ENCODE measurements at regions not wholly inside any gene's neighbourhood (a gene's known extent, or its start where the extent isn't known, plus 50 kb on each side); places are given as distances from the start of the nearest gene placed in this dataset.

DNA sequence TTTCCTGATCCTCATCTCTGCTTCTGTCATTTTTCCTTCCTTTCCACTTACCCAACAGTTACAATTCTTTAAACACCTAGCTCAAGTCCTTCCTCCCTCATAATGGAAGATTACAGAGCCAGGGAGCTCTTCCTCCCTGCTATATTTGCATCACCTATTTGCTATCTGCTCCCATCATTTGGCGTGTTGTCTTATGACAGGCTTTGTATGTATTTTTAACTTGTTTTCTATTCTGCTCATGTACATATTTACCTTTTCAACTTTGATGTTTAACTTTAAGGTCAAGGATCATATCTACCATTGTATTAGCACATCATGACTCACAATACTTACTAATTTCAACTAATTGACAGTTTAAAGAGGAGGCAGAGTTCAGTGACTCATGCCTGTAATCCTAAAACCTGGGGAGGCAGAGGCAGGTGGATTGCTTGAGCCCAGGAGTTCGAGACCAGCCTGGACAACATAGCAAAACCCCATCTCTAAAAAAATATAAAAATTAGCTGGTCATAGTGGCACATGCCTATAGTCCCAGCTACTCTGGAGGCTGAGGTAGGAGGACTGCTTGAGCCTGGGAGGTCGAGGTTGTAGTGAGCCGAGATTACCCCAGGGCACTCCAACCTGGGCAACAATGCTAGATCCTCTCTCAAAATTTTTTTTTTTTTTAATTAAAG lies 92.5 kb upstream of the FOXN2 start (continued):
- TF ChIP-seq, protein P1, sequence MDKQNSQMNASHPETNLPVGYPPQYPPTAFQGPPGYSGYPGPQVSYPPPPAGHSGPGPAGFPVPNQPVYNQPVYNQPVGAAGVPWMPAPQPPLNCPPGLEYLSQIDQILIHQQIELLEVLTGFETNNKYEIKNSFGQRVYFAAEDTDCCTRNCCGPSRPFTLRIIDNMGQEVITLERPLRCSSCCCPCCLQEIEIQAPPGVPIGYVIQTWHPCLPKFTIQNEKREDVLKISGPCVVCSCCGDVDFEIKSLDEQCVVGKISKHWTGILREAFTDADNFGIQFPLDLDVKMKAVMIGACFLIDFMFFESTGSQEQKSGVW (CRISPR knock-in tag; IDR thresholded peaks at IDR 0.05; ENCODE audit: borderline replicate concordance): no peak
- TF ChIP-seq, protein P2, sequence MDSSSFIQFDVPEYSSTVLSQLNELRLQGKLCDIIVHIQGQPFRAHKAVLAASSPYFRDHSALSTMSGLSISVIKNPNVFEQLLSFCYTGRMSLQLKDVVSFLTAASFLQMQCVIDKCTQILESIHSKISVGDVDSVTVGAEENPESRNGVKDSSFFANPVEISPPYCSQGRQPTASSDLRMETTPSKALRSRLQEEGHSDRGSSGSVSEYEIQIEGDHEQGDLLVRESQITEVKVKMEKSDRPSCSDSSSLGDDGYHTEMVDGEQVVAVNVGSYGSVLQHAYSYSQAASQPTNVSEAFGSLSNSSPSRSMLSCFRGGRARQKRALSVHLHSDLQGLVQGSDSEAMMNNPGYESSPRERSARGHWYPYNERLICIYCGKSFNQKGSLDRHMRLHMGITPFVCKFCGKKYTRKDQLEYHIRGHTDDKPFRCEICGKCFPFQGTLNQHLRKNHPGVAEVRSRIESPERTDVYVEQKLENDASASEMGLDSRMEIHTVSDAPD (CRISPR knock-in tag; IDR thresholded peaks at IDR 0.05): peak; percentile 93; the same call in 1 of the 2 replicates
- no peak for TF ChIP-seq E2F2 (CRISPR knock-in tag; IDR thresholded peaks at IDR 0.05; ENCODE audit: borderline replicate concordance)
- TF ChIP-seq, protein P3, sequence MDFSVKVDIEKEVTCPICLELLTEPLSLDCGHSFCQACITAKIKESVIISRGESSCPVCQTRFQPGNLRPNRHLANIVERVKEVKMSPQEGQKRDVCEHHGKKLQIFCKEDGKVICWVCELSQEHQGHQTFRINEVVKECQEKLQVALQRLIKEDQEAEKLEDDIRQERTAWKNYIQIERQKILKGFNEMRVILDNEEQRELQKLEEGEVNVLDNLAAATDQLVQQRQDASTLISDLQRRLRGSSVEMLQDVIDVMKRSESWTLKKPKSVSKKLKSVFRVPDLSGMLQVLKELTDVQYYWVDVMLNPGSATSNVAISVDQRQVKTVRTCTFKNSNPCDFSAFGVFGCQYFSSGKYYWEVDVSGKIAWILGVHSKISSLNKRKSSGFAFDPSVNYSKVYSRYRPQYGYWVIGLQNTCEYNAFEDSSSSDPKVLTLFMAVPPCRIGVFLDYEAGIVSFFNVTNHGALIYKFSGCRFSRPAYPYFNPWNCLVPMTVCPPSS (IDR thresholded peaks at IDR 0.05): no peak
- TF ChIP-seq KDM5B (CRISPR knock-in tag; IDR thresholded peaks at IDR 0.05; ENCODE audit: borderline replicate concordance): no peak
- TF ChIP-seq ZNF770 (CRISPR knock-in tag; IDR thresholded peaks at IDR 0.05): peak; percentile 88
- peak; percentile 69; the same call in 1 of the 2 replicates for TF ChIP-seq IRF1 (CRISPR knock-in tag; IDR thresholded peaks at IDR 0.05; ENCODE audit: low read depth)
- TF ChIP-seq, protein P4, sequence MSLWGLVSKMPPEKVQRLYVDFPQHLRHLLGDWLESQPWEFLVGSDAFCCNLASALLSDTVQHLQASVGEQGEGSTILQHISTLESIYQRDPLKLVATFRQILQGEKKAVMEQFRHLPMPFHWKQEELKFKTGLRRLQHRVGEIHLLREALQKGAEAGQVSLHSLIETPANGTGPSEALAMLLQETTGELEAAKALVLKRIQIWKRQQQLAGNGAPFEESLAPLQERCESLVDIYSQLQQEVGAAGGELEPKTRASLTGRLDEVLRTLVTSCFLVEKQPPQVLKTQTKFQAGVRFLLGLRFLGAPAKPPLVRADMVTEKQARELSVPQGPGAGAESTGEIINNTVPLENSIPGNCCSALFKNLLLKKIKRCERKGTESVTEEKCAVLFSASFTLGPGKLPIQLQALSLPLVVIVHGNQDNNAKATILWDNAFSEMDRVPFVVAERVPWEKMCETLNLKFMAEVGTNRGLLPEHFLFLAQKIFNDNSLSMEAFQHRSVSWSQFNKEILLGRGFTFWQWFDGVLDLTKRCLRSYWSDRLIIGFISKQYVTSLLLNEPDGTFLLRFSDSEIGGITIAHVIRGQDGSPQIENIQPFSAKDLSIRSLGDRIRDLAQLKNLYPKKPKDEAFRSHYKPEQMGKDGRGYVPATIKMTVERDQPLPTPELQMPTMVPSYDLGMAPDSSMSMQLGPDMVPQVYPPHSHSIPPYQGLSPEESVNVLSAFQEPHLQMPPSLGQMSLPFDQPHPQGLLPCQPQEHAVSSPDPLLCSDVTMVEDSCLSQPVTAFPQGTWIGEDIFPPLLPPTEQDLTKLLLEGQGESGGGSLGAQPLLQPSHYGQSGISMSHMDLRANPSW (CRISPR knock-in tag; IDR thresholded peaks at IDR 0.05; ENCODE audit: borderline replicate concordance): peak; percentile 92; the same call in 1 of the 2 replicates
- peak; percentile 97 to 100 for TF ChIP-seq EP300 (IDR thresholded peaks at IDR 0.05; ENCODE audit: low read depth in 2 of 2, low read length in 2 of 2)
- TF ChIP-seq EP300 (CRISPR knock-in tag; IDR thresholded peaks at IDR 0.05; ENCODE audit: borderline replicate concordance): peak; percentile 98
- TF ChIP-seq HDAC2 (CRISPR knock-in tag; IDR thresholded peaks at IDR 0.05): peak; percentile 99
- no peak for TF ChIP-seq ZNF619 (CRISPR knock-in tag; IDR thresholded peaks at IDR 0.05)
- peak; percentile 21; the same call in 1 of the 2 replicates for TF ChIP-seq TP53 (CRISPR knock-in tag; conservative IDR thresholded peaks at IDR 0.05)
- no peak for TF ChIP-seq ZNF484 (CRISPR knock-in tag; IDR thresholded peaks at IDR 0.05; ENCODE audit: borderline replicate concordance, low read depth)
- peak; percentile 79; the same call in 1 of the 2 replicates for TF ChIP-seq DMAP1 (CRISPR knock-in tag; IDR thresholded peaks at IDR 0.05)
- TF ChIP-seq ZNF724P (CRISPR knock-in tag; IDR thresholded peaks at IDR 0.05; ENCODE audit: borderline replicate concordance): no peak
- TF ChIP-seq NCOA5 (CRISPR knock-in tag; IDR thresholded peaks at IDR 0.05): no peak
- TF ChIP-seq HOXA3 (CRISPR knock-in tag; IDR thresholded peaks at IDR 0.05): peak; percentile 77; the same call in 1 of the 2 replicates
- no peak for TF ChIP-seq MBNL3 (CRISPR knock-in tag; conservative IDR thresholded peaks at IDR 0.05)
